ENCODE measurements at regions not wholly inside any gene's neighbourhood (a gene's known extent, or its start where the extent isn't known, plus 50 kb on each side); places are given as distances from the start of the nearest gene placed in this dataset.
"Not testable (repeated sequence)": the region's sequence is repeated elsewhere in the genome, so short reads cannot be mapped to it uniquely, and the experiment has no call there.

- H3K4me3 ChIP-seq (ENCODE audit: control extremely low read depth in 1 of 5, extremely low read depth in 1 of 5, insufficient read depth in 1 of 5, low read depth in 2 of 5, low read length in 4 of 5); CTCF ChIA-PET; H3K9ac ChIP-seq (ENCODE audit: low read length); H3K27ac ChIP-seq (ENCODE audit: low read length in 2 of 2); H3K4me1 ChIP-seq (ENCODE audit: control insufficient read depth in 2 of 2, insufficient read depth in 2 of 2, low read length in 2 of 2); H3K36me3 ChIP-seq (replicated peaks in 1 of 2; ENCODE audit: control extremely low read depth in 1 of 2, control insufficient read depth in 1 of 2, extremely low read depth in 1 of 2, insufficient read depth in 2 of 2, low read length in 1 of 2); H3K9me3 ChIP-seq (ENCODE audit: control extremely low read depth in 1 of 3, control insufficient read depth in 2 of 3, insufficient read depth in 1 of 3, low read length in 2 of 3); H3K27me3 Mint-ChIP-seq; H3K9me3 Mint-ChIP-seq (ENCODE audit: insufficient read depth); H3K27me3 ChIP-seq (replicated peaks in 1 of 4; ENCODE audit: control extremely low read depth in 1 of 4, control insufficient read depth in 3 of 4, insufficient read depth in 4 of 4, low read length in 3 of 4); ATAC-seq (ENCODE audit: low read depth); DNase-seq; H4K20me1 ChIP-seq (ENCODE audit: control insufficient read depth, insufficient read depth, low read length, poor library complexity, severe bottlenecking); POLR2A ChIA-PET; H3K4me3 Mint-ChIP-seq; H2AFZ ChIP-seq (ENCODE audit: insufficient read depth, low read depth, low read length, poor library complexity, severe bottlenecking); H3K4me1 Mint-ChIP-seq; H3K27ac Mint-ChIP-seq; H3K4me2 ChIP-seq (replicated peaks; ENCODE audit: low read depth, low read length, poor library complexity, severe bottlenecking); intact Hi-C loops (cut with micrococcal nuclease); H3K79me2 ChIP-seq (ENCODE audit: control insufficient read depth, insufficient read depth, low read length): not testable (repeated sequence)
- no CpG with 5 or more reads among the region's 37 CpGs for WGBS (ENCODE audit: insufficient coverage)
These were observed 1438.1 kb upstream of the TPTE start for GRCh38 chr21:9083091-9083826.

GRCh38 chr21:9086299-9086698, 1435.1 kb upstream of the TPTE start:
- H3K79me2 ChIP-seq (ENCODE audit: control insufficient read depth, insufficient read depth, low read length); H2AFZ ChIP-seq (ENCODE audit: insufficient read depth, low read depth, low read length, poor library complexity, severe bottlenecking); H3K27ac Mint-ChIP-seq; H3K4me3 ChIP-seq (ENCODE audit: control extremely low read depth in 1 of 5, extremely low read depth in 1 of 5, insufficient read depth in 1 of 5, low read depth in 2 of 5, low read length in 4 of 5); POLR2A ChIA-PET; H3K27ac ChIP-seq (ENCODE audit: low read length in 2 of 2); H3K9ac ChIP-seq (ENCODE audit: low read length); H3K9me3 ChIP-seq (ENCODE audit: control extremely low read depth in 1 of 3, control insufficient read depth in 2 of 3, insufficient read depth in 1 of 3, low read length in 2 of 3); H3K4me3 Mint-ChIP-seq; DNase-seq; H3K27me3 Mint-ChIP-seq; H3K4me1 Mint-ChIP-seq; intact Hi-C loops (cut with micrococcal nuclease); H3K4me2 ChIP-seq (replicated peaks; ENCODE audit: low read depth, low read length, poor library complexity, severe bottlenecking); H3K27me3 ChIP-seq (replicated peaks in 1 of 4; ENCODE audit: control extremely low read depth in 1 of 4, control insufficient read depth in 3 of 4, insufficient read depth in 4 of 4, low read length in 3 of 4); H3K4me1 ChIP-seq (ENCODE audit: control insufficient read depth in 2 of 2, insufficient read depth in 2 of 2, low read length in 2 of 2); H3K9me3 Mint-ChIP-seq (ENCODE audit: insufficient read depth); H4K20me1 ChIP-seq (ENCODE audit: control insufficient read depth, insufficient read depth, low read length, poor library complexity, severe bottlenecking); CTCF ChIA-PET; H3K36me3 ChIP-seq (replicated peaks in 1 of 2; ENCODE audit: control extremely low read depth in 1 of 2, control insufficient read depth in 1 of 2, extremely low read depth in 1 of 2, insufficient read depth in 2 of 2, low read length in 1 of 2); ATAC-seq (ENCODE audit: low read depth): not testable (repeated sequence)
- no CpG with 5 or more reads among the region's 13 CpGs for WGBS (ENCODE audit: insufficient coverage)

DNA sequence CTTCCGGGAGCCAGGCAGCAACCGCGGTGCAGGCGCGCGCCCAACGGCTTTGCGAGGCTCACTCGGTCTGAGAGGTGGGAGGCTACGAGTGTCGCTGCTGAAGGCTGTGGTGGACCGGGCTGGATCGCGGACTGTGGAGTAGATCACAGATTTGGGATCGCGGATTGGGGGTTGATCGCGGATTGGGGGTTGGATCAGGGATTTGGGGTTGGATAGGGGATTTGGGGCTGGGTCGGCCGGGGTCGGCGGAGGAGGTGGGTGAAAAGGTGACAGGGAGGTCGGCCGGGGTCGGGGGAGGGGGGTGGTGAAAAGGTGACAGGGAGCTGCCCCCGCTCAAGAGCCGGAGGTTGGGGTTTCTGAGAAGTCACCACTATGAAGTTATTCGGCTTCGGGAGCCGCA, 1433.6 kb upstream of the TPTE start:
- H3K36me3 ChIP-seq (replicated peaks in 1 of 2; ENCODE audit: control extremely low read depth in 1 of 2, control insufficient read depth in 1 of 2, extremely low read depth in 1 of 2, insufficient read depth in 2 of 2, low read length in 1 of 2); intact Hi-C loops (cut with micrococcal nuclease); H3K79me2 ChIP-seq (ENCODE audit: control insufficient read depth, insufficient read depth, low read length); DNase-seq; H3K27me3 Mint-ChIP-seq; H3K9me3 Mint-ChIP-seq (ENCODE audit: insufficient read depth); H3K27ac Mint-ChIP-seq; CTCF ChIA-PET; H2AFZ ChIP-seq (ENCODE audit: insufficient read depth, low read depth, low read length, poor library complexity, severe bottlenecking); H3K27ac ChIP-seq (ENCODE audit: low read length in 2 of 2); H4K20me1 ChIP-seq (ENCODE audit: control insufficient read depth, insufficient read depth, low read length, poor library complexity, severe bottlenecking); POLR2A ChIA-PET; H3K4me2 ChIP-seq (replicated peaks; ENCODE audit: low read depth, low read length, poor library complexity, severe bottlenecking); H3K4me1 Mint-ChIP-seq; H3K9ac ChIP-seq (ENCODE audit: low read length); H3K4me3 ChIP-seq (ENCODE audit: control extremely low read depth in 1 of 5, extremely low read depth in 1 of 5, insufficient read depth in 1 of 5, low read depth in 2 of 5, low read length in 4 of 5); H3K9me3 ChIP-seq (ENCODE audit: control extremely low read depth in 1 of 3, control insufficient read depth in 2 of 3, insufficient read depth in 1 of 3, low read length in 2 of 3); ATAC-seq (ENCODE audit: low read depth); H3K27me3 ChIP-seq (replicated peaks in 1 of 4; ENCODE audit: control extremely low read depth in 1 of 4, control insufficient read depth in 3 of 4, insufficient read depth in 4 of 4, low read length in 3 of 4); H3K4me1 ChIP-seq (ENCODE audit: control insufficient read depth in 2 of 2, insufficient read depth in 2 of 2, low read length in 2 of 2); H3K4me3 Mint-ChIP-seq: not testable (repeated sequence)
- 89% methylated on average over 8 of the region's 30 CpGs for WGBS (ENCODE audit: insufficient coverage)

DNA sequence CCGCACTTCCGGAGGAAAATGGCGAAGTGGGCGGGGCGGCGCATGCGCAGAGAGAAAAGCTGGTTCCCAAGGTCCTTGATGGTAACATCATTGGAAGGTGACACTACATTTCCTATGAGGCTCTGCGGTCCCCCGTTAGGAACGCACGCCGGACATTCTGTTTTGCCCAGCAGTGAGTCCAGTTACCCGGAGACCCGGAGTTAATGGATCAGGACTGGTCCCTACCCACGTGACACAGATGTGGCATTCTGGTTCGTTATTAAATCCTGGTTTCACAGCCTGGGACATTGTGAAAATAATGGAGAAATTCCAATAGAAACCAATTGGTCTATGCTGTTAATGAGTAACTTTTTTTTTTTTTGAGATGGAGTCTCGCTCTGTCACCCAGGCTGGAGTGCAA, 1391.6 kb upstream of the TPTE start:
- H3K9me3 ChIP-seq (ENCODE audit: control extremely low read depth in 1 of 3, control insufficient read depth in 2 of 3, insufficient read depth in 1 of 3, low read length in 2 of 3); DNase-seq; H3K27me3 Mint-ChIP-seq; H2AFZ ChIP-seq (ENCODE audit: insufficient read depth, low read depth, low read length, poor library complexity, severe bottlenecking); H3K4me2 ChIP-seq (replicated peaks; ENCODE audit: low read depth, low read length, poor library complexity, severe bottlenecking); CTCF ChIA-PET; H3K27ac Mint-ChIP-seq; POLR2A ChIA-PET; H3K36me3 ChIP-seq (replicated peaks in 1 of 2; ENCODE audit: control extremely low read depth in 1 of 2, control insufficient read depth in 1 of 2, extremely low read depth in 1 of 2, insufficient read depth in 2 of 2, low read length in 1 of 2); H3K9ac ChIP-seq (ENCODE audit: low read length); H3K27ac ChIP-seq (ENCODE audit: low read length in 2 of 2); H3K4me3 Mint-ChIP-seq; H3K4me1 ChIP-seq (ENCODE audit: control insufficient read depth in 2 of 2, insufficient read depth in 2 of 2, low read length in 2 of 2); H3K79me2 ChIP-seq (ENCODE audit: control insufficient read depth, insufficient read depth, low read length); H3K27me3 ChIP-seq (replicated peaks in 1 of 4; ENCODE audit: control extremely low read depth in 1 of 4, control insufficient read depth in 3 of 4, insufficient read depth in 4 of 4, low read length in 3 of 4); H3K4me1 Mint-ChIP-seq; ATAC-seq (ENCODE audit: low read depth); intact Hi-C loops (cut with micrococcal nuclease); H3K9me3 Mint-ChIP-seq (ENCODE audit: insufficient read depth); H4K20me1 ChIP-seq (ENCODE audit: control insufficient read depth, insufficient read depth, low read length, poor library complexity, severe bottlenecking): not testable (repeated sequence)
- WGBS (ENCODE audit: insufficient coverage) = no CpG with 5 or more reads among the region's 17 CpGs
- H3K4me3 ChIP-seq (ENCODE audit: control extremely low read depth in 1 of 5, extremely low read depth in 1 of 5, insufficient read depth in 1 of 5, low read depth in 2 of 5, low read length in 4 of 5) = peak overlapping the region in 1 of 5 experiments; percentile 19
